GM21447 (cell line): ENCODE measurements at regions not wholly inside any gene's neighbourhood (a gene's known extent, or its start where the extent isn't known, plus 50 kb on each side); places are given as distances from the start of the nearest gene placed in this dataset.

Experiments used
- ATAC-seq: cut with Tn5 transposase; IDR thresholded peaks from one replicate; pipeline ENCODE4 v1.9.1; 2021; ENCODE audit not compliant: unreplicated experiment

DNA sequence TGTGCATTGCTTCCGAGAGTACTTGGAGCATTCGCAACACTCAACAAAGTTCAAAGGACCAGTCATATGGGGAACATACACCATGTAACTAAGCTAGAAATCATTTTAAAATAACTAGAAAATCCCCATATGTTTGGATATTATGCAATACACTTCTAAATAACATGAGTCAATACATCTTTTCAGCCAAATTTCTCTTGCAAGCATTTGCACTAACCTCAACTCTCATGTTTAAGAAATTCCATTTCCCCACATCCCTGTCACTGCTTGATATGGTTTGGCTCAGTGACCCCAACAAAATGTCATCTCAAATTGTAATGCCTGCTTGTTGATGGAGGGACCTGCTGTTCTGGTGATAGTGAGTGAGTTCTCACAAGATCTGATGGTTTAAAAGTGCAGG, 85.7 kb upstream of the CST7 start:
- no peak for ATAC-seq

DNA sequence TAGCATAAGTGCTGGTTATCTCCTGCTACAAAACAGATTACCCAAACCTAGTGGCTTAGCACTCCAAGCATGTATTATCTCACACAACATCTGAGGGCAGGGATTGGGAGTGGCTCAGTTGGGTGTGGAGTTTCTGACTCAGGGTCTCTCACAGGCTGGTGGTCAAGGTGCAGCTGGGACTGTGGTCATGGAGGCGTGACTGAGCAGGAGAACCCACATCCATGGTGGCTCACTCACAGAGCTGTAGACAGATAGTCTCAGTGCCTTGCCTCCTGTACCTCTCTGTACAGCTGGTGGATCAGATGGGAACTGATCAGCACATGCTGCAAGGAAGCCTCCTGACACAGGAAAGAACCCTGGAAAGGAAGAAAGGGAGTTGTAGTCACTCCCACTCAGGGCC, 83.1 kb upstream of the CST7 start:
- no peak for ATAC-seq

DNA sequence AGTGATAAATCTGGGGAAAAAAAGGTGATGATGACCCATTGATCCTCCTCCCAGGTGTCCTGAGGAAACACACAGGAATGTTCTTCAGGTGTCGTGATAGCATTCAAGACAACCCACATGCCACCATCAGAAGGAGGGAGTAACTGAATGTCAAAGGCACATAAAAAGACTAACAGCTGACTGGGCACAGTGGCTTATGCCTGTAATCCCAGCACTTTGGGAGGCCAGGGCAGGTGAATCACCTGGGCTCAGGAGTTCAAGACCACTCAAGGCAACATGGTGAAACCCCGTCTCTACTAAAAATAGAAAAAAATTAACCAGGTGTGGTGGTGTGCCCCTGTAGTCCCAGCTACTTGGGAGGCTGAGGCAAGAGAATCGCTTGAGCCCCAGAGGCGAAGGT, 82.3 kb upstream of the CST7 start:
- no peak for ATAC-seq

DNA sequence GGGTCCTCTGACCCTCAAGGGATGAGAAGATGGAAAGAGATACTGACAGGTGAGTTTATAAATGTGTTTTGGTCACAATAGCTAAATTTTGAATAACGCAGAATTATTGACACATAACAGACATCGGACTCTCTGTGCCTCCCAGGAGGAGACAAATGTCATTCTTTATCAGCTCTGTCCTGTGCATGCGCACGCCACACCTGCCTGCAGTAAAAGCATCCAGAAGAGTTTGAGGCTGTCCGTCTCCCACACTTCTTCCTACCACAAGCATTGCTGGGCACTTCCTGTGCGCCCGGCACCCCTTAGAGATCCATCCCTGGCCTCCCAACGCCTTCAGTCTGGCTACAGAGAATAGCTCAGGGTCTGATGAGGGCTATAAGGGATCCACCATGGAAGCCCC, 81.5 kb upstream of the CST7 start:
- no peak for ATAC-seq

DNA sequence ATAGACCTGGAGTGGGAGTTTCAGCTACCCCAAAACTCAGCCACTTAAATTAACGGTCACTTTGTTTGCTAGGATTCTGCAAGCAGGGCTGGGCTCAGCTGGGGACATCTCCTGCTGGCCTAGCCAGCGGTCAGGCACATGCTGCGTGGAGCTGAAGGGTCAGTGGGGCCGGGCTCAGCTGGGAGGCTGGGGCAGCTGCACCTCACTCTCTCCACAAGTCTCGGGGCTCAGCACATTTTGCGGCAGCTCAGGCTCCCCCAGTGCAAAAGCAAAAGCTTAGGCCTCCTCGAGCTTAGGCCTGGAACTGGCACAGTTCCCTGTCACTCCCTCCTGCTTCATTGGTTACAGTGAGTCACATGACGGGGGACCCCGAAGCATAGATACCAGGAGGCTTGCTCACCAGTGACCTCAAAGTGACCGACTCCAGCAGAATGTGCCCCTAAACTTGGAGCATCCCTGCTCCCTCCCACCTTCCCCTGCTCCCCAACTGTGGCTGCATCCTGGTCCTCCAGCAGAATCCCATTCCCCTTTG, 80.6 kb upstream of the CST7 start:
- no peak for ATAC-seq

DNA sequence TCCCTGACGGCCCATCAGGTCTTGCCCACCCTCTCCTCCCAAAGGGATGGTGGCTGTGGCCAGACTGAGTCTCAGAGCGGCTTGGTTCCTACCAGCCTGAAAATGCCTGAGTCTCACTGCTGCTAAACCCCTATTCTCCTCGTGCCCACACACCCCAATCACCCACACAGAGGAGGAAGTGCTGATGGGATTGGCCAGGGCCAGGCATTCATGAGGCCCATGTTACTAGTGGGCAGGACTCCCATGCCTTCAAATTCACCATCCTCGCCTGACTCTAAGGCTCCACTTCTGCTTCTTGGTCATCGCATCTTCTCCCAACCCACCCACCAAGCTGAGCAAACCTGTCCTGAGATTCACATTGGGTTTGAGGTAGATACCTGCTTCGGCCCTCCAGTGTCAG, 80.1 kb upstream of the CST7 start:
- no peak for ATAC-seq

DNA sequence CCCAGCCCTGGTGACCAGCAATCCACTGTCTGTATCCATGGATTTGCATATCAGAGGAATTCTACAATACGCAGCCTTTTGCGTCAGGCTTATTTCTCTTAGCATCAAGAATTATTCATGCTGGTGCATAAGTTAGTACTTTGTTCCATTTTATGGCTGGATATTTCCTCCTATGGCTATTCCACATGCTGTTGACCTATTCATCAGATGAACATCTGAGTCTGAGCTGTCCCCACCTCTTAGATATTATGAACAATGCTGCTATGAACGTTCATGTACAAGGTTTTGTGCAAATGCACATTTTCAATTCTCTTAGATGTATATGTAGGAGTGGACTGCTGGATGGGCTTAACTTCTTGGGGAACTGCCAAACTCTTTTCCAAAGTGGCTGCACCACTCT, 79.0 kb upstream of the CST7 start:
- ATAC-seq, result no peak

DNA sequence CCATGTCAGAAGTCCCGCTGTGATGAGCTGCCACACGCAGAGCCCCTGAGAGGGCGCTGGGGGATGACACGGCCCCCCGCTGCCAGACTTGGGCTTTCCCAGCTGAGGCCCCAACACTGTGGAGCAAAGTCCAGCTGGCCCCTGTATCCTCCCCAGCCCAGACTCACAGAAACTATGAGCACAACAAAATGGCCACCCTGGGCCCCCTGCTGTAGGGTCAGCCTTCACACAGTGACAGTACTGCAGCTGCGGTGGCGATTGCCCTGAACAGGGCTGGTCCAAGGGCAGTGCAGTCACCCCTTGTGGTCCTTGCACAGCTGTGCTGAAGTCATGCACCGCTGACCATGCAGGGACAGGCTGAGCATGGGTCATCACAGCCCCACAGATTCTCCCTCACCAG, 78.2 kb upstream of the CST7 start:
- ATAC-seq, result no peak

DNA sequence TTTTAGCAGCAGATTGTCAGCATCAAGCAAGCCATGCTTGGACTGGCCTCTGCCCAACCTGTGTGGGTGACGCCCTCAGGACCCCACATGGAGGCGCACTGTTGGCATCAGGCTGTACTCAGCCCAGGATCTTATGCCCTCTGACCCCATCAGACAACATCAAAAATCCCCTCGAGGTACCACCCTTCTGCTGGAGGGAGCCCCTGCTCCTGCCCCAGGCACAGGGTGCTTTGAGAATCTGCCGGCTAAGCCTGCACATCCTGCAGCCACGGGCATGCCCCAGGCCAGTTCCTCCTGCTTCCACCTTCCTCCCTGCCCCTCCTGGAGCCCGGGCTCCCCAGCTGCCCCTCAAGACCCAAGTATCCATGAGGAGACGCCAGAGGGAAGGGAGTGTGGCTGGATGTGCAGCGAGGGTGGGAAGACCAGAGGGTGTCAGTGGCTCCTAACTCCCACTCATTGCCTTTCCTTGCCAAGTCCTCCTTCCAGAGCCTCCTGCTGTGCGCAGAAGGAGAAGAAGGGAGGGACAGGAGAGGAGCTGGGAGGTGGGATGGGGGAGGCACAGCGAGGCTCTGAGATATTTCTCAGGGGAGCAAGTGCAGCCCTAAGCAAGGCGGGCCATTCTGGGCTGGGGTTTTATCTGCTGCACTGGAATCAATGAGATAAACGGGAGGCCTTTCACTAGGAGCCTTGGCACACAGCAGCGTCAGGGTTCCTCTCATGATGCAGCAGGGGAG, 77.4 kb upstream of the CST7 start:
- no peak for ATAC-seq

DNA sequence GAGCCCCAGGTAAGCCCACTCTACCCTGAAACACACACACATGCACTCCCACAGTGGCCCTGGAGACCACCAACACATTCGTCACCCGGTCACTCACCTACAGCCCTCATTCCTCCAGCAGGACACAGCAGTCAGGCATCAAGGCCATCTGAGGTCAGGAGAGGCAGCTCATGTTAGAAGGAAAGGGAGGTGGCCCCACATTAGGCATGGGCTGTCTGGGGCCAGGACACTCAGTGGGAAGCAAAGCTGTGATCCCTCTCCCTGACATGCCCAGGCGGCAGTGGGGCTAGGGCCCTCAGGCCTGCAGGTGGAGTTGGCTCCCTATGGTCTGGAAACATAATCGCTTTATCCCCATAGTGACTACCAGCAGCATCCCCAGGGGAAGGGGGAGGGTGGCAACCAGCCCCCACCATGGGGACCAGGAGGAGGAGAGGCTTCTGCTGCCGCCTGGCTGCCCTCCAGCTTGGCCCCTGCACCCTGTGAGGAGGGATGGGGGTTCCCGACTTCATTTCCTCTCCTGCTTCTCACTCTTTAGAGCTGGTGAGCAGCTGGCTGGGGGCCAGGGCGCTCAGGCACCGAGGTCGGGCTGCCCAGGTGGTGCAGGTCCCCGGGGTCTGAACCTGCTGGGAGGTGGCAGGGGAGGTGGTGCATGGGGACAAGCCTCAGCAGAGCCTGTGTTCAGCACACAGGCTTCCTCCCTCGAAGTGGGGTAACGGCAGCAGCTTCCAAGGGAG, 76.6 kb upstream of the CST7 start:
- peak; percentile 49 for ATAC-seq

DNA sequence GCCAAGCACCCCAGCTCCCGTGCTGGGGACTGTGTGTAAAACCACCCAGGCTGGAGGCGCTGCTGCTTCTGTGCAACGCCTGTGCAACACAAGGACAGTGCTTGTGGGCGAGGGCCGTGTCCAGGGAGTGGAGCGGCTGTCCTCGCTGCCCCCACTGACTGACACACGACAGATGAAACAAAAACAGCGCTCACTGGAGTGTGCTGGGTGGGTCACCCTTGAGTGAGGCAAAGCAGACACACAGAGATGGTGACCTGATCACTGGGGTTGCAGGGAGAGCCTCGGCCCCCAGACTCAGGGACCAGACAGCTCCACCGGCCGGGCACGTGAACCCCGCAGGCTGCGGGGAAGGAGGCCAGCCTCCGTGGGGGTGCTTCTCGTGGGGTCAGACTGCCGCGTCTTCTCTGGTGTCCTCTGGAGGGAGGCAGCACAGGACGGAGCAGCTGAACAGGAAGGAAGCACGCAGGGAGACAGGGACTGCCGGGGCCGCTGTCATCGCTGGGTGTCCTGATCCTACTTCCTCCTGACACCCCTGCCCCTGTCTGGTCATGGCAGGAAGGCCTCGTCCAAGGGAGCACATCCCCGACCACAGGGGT, 75.9 kb upstream of the CST7 start:
- ATAC-seq, result peak; percentile 9

DNA sequence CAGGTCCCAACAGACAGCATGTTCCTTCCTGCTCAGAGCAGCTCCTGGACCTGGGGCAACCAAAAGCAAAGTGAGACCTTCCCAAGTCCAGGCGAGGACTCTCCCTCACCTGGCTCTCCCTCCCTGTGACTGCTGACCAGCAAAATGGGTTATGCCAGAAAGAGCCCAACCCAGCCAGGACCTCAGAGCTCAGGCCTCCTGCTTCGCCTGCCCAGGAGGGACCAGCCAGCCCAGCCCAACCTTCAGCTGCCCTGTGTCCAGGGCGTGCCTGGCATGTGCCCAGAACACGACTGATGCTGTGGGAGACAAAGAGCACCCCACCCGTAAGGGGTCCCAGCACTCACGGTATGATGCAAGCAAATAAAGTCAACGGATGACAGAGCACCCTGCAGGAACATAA, 74.0 kb upstream of the CST7 start:
- ATAC-seq, result no peak

DNA sequence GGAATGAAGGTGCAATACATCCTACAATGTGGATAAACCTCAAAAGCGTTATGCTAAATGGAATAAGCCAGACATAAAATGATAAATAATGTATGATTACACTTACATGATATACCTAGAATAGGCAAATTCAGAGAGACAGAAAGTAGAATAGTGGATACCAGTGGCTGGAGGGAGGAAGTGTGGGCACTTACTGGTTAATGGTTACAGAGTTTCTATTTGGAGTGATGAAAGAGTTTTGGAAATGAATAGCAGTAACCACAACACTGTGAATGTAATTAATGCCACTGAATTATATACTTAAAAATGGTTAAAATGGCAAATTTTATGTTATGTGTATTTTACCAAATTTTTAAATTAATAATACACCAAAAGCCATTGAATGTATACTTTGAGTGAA, 71.4 kb upstream of the CST7 start:
- no peak for ATAC-seq

DNA sequence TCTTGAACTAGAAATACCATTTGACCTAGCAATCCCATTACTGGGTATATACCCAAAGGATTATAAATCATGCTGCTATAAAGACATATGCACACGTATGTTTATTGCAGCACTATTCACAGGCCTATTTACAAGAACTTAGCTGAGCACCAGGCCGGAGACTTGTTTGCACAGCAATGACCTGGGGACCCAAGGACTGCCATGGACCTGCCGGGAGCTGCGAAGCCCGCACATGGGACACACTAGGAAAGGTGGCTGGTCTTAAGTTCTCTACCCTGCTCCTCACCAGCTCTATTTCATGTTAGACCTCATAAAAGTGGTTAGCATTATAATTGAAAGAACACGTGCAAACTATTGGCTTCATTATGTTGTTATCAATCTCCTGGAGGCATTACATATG, 70.4 kb upstream of the CST7 start:
- no peak for ATAC-seq

DNA sequence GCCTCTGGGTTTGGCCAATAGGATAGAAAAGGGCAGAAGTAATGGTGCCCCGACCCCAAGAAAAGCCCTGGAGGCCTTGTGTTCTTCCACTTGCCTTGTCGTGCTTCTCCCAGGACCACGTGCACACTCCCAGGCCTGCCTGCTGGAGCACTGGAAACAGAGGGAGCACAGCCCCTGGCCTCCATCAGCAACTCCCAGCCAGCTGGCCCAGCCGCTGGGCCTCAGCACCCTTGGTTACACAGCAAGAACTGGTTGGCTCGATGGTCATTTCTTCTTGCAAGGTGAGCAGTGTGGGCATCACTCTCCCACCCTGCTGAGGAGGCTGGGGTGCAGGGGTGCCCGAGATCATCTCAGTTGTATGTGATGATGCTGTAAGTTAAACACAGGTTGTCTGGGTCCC, 69.2 kb upstream of the CST7 start:
- no peak for ATAC-seq

DNA sequence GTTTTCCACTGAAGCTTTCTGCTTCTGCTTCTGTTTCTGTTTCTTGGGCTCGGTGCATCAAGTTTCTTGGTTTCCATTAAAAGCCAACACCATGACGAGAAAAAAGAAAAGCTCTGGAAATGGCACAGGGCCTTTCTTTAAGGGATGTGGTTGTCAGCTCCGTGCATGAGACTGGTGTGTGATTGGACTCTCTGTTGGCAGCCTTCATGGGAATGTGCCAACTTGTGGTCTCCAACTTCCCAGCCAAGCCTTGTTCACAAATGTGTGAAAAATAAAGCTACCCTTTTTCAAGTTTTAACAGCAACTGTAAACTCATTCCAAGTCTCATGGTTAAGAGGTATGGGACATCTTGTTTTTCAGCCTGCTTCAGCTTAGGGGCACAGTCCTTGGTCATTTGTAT, 68.7 kb upstream of the CST7 start:
- no peak for ATAC-seq

DNA sequence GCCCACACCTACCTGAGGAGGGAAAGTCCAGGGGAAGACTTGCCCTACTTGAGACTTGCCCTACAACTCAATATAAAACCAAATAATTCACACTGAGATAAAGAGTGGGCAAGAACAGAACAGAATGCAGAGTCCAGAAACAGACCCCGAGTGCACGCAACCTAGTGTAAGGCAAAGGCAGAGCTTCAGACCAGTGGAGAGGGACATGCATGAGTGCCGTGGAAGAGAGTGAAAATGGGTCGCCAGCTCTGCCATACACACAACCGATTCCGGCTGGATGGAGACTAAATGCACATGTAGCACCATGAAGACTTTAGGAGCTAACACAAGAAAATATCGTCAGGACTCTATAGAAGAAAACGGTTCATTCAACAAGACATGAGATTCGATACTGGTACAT, 58.8 kb upstream of the CST7 start:
- no peak for ATAC-seq

DNA sequence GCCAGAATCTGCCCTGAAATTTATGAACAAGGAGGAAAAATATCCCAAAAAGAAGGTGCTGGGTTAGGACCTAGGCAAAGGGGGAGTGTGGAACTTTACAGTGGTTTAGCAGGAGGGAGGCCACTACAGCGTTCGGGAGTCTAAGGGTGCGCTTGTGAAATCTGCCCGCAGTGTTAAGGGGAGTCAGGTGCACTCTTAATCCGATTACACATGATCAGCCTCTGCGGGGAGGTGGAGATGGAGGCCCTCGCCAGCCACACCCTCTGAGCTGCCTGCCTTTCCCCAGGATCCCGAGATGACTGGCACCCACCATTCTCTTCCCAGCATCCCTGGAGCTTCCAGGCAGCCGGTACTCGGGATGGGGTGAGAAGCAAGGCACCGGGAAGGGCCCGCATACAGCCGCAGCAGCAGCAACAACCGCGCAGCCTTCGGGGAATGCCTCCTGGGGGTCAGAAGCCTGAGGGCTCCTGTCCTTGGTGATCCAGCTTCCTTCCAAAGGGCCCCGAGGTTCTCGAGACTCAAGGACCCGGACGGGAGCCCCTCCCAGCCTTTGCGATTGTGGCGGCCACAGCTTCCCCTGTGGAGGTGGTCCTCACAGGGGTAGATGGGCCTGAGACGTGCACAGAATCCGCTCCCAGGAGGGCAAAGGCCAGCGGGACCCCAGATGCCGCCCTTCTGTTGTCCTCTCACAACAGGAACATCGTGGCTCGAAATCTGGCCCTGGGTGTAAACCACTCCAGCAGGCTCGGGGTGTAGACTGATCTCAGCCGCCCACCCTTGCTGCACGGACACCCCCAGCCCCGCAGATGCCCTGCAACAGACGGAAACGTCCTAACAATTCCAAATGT, 57.3 kb upstream of the CST7 start:
- ATAC-seq, result no peak

DNA sequence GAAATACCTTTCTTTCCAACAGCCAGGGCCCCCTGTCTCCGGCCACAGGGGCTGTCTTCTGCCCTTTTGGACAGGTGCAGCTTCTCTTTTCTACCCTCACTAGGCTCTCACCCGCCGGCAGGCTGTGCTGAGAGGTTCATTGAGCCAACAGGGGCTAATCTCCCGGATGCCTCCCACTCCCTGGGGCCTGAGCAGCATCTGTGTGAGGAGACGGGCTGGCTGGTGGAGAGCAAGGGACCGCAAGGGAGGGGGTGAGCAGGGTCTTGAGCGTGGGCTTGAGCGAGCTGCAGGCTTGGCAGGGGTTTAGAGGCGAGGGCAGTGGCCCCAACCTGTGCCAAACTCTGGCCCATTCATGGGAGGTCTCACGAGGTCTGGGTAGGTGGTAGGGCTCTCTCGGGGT, 56.5 kb upstream of the CST7 start:
- ATAC-seq, result no peak

DNA sequence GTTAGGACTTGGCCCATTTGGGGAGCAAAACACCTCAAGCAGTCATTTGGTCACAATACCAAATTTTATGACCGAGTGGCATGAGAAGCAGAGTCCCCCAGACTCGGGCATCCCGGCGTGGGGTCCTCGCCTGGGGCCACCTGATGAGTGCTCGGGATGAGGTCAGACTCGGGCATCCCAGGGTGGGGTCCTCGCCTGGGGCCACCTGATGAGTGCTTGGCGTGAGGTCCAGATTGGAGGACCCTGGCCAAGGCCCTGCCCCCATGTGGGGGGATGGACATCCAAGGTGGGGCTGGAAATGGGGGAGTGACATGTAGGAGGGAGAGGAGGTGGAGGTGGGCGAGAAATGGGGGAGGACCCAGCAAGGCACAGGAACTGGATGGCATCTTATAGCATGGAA, 56.1 kb upstream of the CST7 start:
- no peak for ATAC-seq

DNA sequence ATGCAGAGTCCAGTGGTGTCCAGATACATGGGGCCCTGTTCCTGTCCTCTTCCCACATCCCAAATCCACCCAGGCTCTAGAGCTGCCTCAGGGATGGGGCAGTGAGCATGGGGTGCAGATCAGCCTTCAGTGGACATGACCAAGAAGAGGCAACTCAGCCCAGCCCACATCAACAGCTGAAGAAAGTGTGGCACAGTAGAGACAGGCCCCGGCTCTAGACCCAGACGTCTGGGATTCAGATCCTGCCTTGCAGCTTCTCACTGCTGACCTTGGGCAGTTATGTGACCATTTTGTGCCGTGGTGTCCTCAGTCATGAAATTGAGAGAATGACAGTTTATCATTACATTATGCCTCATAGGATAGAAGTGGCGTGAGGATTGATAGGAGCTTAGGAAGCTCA, 54.6 kb upstream of the CST7 start:
- no peak for ATAC-seq
